ENCODE measurements at regions not wholly inside any gene's neighbourhood (a gene's known extent, or its start where the extent isn't known, plus 50 kb on each side); places are given as distances from the start of the nearest gene placed in this dataset.
A peak's percentile ranks its signal among the peaks of the same experiment; 100 is the strongest.

GRCh38 chr3:72593881-72594397 lies 254.3 kb downstream of the SHQ1 start:
- no peak for ATAC-seq (ENCODE audit: low read depth)
- no peak for DNase-seq (ENCODE audit: low spot score)
- peaks cover 12% of the 10 kb centered on the region for H3K4me1 ChIP-seq (ENCODE audit: insufficient read depth, poor library complexity, severe bottlenecking)
- no peak overlapping the region for H3K4me3 ChIP-seq (ENCODE audit: severe bottlenecking)
- no peaks in the 10 kb centered on the region for H3K36me3 ChIP-seq (ENCODE audit: low read depth)
- no peaks in the 10 kb centered on the region for H3K27me3 ChIP-seq (ENCODE audit: insufficient read depth, poor library complexity, severe bottlenecking)
- no peaks in the 10 kb centered on the region for H3K9me3 ChIP-seq (ENCODE audit: severe bottlenecking)
- H3K27ac ChIP-seq (ENCODE audit: poor library complexity, severe bottlenecking), result no peak overlapping the region
- no peak for TF ChIP-seq CTCF (IDR thresholded peaks at IDR 0.05; ENCODE audit: poor library complexity, severe bottlenecking)

GRCh38 chr3:72591522-72592421 lies 256.5 kb downstream of the SHQ1 start:
- ATAC-seq (ENCODE audit: low read depth) (peak; percentile 82), DNase-seq (ENCODE audit: low spot score) (no peak)
- peak; percentile 7 for TF ChIP-seq CTCF (IDR thresholded peaks at IDR 0.05; ENCODE audit: poor library complexity, severe bottlenecking)
- H3K4me3 ChIP-seq (ENCODE audit: severe bottlenecking), result no peak overlapping the region
- H3K9me3 ChIP-seq (ENCODE audit: severe bottlenecking), result no peaks in the 10 kb centered on the region
- no peak overlapping the region for H3K27ac ChIP-seq (ENCODE audit: poor library complexity, severe bottlenecking)
- H3K4me1 ChIP-seq (ENCODE audit: insufficient read depth, poor library complexity, severe bottlenecking), result peaks cover 12% of the 10 kb centered on the region
- H3K36me3 ChIP-seq (ENCODE audit: low read depth), result no peaks in the 10 kb centered on the region
- H3K27me3 ChIP-seq (ENCODE audit: insufficient read depth, poor library complexity, severe bottlenecking), result no peaks in the 10 kb centered on the region

- no peaks in the 10 kb centered on the region for H3K27me3 ChIP-seq (ENCODE audit: insufficient read depth, poor library complexity, severe bottlenecking)
- no peak for TF ChIP-seq CTCF (IDR thresholded peaks at IDR 0.05; ENCODE audit: poor library complexity, severe bottlenecking)
- H3K4me1 ChIP-seq (ENCODE audit: insufficient read depth, poor library complexity, severe bottlenecking), result peaks cover 12% of the 10 kb centered on the region
- H3K27ac ChIP-seq (ENCODE audit: poor library complexity, severe bottlenecking), result no peak overlapping the region
- no peaks in the 10 kb centered on the region for H3K9me3 ChIP-seq (ENCODE audit: severe bottlenecking)
- ATAC-seq (ENCODE audit: low read depth) (no peak), DNase-seq (ENCODE audit: low spot score) (no peak)
- H3K36me3 ChIP-seq (ENCODE audit: low read depth), result no peaks in the 10 kb centered on the region
- no peak overlapping the region for H3K4me3 ChIP-seq (ENCODE audit: severe bottlenecking)
Measured at GRCh38 chr3:72590732-72591221, 257.5 kb downstream of the SHQ1 start.

- H3K4me1 ChIP-seq (ENCODE audit: insufficient read depth, poor library complexity, severe bottlenecking), result peaks cover 11% of the 10 kb centered on the region
- TF ChIP-seq CTCF (IDR thresholded peaks at IDR 0.05; ENCODE audit: poor library complexity, severe bottlenecking), result no peak
- H3K27me3 ChIP-seq (ENCODE audit: insufficient read depth, poor library complexity, severe bottlenecking), result no peaks in the 10 kb centered on the region
- H3K9me3 ChIP-seq (ENCODE audit: severe bottlenecking), result no peaks in the 10 kb centered on the region
- DNase-seq (ENCODE audit: low spot score) (no peak), ATAC-seq (ENCODE audit: low read depth) (no peak)
- H3K36me3 ChIP-seq (ENCODE audit: low read depth), result no peaks in the 10 kb centered on the region
- no peak overlapping the region for H3K4me3 ChIP-seq (ENCODE audit: severe bottlenecking)
- no peak overlapping the region for H3K27ac ChIP-seq (ENCODE audit: poor library complexity, severe bottlenecking)
Measured at GRCh38 chr3:72587282-72587681, 261.0 kb downstream of the SHQ1 start.

- Histone ChIP-seq H3K4me1 (ENCODE audit: insufficient read depth, poor library complexity, severe bottlenecking) (peaks cover 6% of the 10 kb centered on the region), H3K27me3 (ENCODE audit: insufficient read depth, poor library complexity, severe bottlenecking) (no peaks in the 10 kb centered on the region), H3K4me3 (ENCODE audit: severe bottlenecking) (no peak overlapping the region), H3K27ac (ENCODE audit: poor library complexity, severe bottlenecking) (no peak overlapping the region), H3K36me3 (ENCODE audit: low read depth) (no peaks in the 10 kb centered on the region), H3K9me3 (ENCODE audit: severe bottlenecking) (no peaks in the 10 kb centered on the region)
- ATAC-seq (ENCODE audit: low read depth) (no peak), DNase-seq (ENCODE audit: low spot score) (no peak)
- no peak for TF ChIP-seq CTCF (IDR thresholded peaks at IDR 0.05; ENCODE audit: poor library complexity, severe bottlenecking)
Measured at GRCh38 chr3:72586694-72587093, 261.6 kb downstream of the SHQ1 start.
